Stimulated activated CD4-positive, alpha-beta T cell treated with anti-CD3 and anti-CD28 coated beads, Interleukin-15, amount 100 ng/mL, for 24 hours (primary cell): ENCODE measurements at regions not wholly inside any gene's neighbourhood (a gene's known extent, or its start where the extent isn't known, plus 50 kb on each side); places are given as distances from the start of the nearest gene placed in this dataset.

Source experiments
- DNase-seq: peaks from one replicate; pipeline ENCODE4 v3.0.0-alpha.2; 2020

DNA sequence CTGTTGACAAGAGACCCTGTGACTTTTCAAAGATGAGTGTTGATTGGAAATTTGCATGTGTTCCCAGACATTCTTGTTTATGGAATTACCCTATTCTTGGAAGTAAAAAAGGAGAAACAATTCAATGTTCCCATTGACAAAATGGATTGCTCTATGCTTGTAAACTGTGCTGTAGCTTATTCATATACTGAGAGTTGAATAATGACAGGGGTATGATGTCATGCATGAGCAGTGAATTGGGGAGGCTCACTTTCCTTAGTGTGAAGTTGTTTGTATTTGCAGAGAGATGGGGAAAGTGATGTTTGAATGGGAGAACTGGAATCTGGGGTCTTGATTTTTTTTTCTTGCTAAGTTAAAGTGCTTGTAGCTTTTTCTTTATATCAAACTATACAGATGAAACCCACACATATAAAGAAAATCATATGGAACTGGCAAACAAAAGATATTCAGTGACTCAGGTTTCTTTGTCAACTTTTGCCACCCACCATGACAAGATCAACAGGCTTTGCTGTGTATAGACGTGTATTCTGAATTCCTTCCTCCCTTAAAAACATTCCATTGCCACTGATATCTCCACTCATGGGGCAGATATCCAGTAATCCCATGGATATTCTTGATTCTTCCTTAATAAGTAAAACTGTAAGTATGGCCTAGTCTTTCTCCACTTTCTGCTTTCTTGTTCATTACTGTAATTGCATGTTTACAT lies 97.8 kb upstream of the JAG1 start:
- no peak for DNase-seq

GRCh38 chr20:10774357-10774943 lies 100.7 kb upstream of the JAG1 start:
- no peak for DNase-seq

DNA sequence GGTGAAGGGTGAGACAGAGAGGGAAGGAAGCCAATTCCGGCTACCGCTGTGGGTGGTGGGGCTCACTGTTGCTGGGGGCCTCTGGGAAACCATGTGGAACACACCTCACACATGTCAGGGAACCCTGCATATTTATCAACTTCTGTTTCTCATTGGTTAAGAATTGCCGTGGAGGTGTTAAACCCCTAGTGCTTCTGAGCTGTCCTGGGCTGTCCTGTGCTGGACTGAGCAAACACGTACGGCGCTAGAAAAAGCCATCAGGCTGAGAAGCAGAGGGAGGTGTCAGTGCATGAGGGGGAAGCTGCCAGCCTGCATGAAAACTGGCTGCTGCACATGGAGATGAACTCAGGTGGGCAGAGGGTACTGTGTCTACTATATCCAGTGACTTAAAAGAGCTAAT lies 103.9 kb upstream of the JAG1 start:
- DNase-seq: no peak

DNA sequence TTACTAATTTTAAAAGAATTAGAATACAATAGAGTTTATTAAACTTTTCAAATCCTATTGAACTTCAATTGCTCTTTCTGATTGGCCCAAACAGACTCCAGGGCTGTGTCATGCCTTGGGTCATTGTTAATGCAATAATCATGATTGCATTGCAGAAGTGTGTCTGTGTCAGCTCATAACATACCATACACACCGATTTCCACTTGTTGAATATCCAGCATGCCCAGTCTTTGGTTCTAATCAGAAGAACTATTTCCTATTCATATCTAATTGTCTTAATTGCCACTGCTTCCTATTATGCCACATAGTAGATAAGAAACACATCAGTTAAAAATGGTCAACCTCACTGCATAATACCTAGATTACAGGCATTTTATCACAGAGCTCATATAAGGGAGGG lies 106.1 kb upstream of the JAG1 start:
- DNase-seq: no peak

DNA sequence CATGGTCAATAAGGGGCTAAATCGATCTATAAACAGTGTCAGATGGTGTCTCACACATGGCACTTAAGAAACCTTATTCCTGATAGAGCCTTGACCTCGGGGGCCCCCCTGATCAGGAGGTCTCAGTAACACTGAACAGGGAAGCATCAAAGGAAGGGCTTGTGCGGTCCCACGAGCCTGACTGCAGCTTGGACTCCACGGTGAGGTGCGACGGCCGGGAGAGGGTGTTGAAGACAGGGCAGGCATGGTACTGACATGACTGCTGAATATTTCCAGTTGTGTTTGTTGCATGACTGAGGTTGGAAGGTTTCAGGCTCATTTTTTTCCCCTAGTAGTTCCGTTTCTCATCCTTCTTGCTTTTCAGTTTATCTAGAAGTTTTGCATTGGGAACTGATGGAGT lies 107.1 kb upstream of the JAG1 start:
- DNase-seq: no peak

DNA sequence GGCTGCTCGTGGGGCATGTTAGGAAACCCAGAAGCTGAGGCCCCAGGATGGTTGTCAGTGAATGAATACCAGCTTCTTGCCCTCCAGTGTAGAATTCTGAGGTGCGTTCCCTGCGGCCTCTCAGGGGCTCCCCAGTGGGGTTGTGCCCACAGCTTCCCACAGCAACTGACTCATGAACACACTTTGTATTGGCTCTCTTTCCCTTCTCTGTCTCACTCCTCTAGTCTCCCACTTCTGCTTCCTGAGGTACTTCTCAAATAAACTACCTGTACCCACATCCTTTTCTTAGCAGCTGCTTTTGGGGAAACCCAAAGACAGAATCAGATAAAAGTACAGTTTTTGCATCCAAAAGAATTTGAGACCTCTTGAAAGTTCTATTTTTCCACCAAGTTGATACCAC lies 107.7 kb upstream of the JAG1 start:
- DNase-seq: no peak

DNA sequence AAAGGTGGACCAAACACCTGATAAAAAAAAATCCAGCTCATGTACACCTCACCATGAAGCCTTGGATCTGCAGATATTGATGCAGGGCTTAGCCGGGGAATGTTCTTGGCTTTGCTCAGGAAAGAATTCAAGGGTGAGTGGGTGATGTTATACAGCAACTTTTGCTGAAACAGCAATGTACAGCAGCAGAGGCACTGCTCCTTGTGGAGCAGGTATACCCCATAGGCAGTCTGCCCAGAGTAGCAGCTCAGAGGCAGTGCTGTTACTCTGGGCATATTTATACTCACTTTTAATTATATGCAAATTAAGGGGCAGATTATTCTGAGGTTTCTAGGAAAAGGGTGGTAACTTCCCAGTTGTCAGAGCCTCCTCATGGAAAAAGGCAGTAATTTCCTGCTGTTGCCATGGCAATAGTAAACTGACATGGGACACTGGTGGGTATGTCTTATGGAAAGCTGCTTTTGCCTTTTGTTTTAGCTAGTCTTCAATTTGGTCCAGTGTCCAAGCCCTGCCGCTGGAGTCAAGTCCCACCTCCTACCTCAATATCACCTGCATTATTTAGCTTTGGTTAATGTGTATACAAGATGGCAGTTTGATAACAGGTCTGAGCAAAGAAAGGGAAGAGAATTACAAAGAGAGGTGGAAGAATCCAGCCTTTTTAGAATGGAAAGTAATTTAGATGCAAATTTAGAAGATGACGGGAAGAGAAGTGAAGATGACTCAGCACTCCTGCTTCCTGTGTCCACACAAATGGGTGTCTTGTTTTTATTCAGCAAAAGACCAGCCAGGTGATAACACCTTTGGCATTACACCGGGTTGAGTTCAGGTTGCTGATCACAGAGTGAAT lies 110.1 kb upstream of the JAG1 start:
- no peak for DNase-seq

DNA sequence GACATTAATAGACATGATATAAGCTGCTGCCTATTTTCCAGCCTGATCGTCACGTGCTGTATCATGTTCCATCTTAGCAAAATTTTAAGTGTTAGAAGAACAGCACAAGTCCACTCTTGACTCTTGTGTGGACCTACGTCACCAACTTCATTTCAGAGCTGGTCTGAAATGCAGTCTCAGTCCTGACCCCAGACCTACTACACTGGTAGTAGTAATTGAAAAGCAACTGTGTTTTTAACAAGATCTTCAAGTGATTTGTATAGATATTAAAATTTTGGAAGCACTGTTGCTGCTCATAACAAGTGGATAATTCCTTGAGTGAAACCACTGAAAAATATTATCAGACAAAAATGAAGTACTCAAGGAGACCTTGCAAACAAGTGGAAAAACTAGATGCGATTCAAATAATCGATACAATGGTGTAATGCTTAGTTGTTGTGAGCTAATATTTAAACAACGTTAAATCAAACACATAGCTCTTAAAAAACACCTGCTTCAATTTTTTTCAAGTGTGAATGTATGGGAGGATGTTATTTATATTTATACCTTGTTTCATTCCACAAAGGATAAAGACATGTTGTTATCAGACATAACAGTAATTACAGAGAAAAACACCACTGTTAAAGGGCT lies 110.9 kb upstream of the JAG1 start:
- DNase-seq: no peak

DNA sequence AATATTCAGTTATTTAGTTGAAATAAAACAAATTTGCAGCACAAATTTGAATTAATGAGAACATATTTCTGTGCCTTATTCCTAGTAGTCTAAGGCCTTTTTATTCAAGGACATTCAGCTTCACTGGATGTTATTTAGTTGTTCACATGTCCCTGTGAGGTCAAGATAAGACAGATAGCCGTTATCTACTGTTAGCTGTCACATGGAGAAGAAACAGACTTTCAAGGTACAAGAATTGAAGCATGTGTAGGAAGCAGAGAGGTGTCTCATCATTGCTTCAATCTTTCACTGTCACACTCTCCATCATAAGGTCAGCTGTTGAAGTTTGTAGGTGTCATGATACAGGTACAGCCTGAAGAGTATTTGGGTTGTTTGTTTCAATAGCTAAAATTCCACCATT lies 112.9 kb upstream of the JAG1 start:
- no peak for DNase-seq

DNA sequence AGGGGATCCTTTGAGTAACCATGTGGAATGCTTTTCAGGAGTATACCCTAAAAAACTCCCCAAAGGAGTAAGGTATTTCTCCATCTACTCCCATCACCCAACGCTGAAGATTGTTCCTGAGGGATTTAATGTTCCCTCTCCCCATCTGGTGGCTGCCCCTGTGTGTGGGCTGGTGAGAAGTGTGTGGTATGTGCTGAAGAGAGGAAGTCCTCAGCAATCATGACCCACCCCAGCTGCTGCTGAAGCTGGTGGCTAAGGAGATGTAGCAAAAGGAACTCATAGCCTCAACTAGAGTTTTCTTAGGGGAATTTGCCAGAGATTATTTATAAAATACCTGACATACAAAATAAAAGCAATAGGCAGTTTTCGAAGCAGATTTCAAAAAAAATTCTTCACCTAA lies 114.3 kb upstream of the JAG1 start:
- DNase-seq: no peak

DNA sequence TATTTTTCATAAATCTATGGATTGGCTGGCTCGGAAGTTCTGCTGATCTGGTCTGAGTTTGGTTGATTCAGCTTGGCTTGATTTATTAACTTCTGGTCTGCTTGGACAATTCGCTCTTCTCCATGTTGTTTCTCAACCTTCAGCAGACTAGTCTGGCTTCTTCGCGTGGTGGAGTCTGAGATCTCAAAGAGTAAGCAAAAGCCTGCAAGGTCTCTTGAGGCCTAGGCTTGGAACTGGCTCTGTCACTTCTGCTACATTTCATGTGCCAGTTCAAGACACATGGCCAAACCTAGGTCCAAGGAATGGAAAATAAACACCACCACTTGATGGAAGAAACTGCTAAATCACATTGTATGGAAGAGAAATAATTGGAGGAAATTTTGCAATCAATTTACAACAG lies 115.1 kb upstream of the JAG1 start:
- no peak for DNase-seq

- no peak for DNase-seq
Observed at GRCh38 chr20:10789386-10789785, 115.6 kb upstream of the JAG1 start.

GRCh38 chr20:10790013-10790412 lies 116.2 kb upstream of the JAG1 start:
- no peak for DNase-seq

GRCh38 chr20:10792291-10792690 lies 118.5 kb upstream of the JAG1 start:
- DNase-seq: no peak

DNA sequence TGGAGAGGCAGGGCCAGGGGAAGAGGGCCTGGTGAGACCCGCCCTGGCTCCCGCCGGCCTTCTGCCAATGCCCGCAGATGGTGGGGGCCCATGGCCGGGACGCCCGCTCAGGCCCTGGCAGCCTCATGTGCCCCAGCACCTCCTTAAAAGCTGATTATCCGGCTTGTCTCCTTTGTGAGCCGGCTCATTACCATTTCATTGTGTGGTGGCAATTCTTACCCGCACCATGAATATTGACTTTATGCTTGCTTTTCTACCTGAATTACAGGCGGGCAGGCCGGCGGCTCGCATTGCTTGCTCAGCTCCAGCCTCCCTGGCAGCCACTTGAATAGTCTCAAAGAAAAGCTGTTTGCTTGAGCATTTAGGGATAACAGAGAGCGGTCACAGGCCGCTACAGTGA lies 120.0 kb upstream of the JAG1 start:
- DNase-seq: no peak

GRCh38 chr20:10794765-10795164 lies 121.0 kb upstream of the JAG1 start:
- no peak for DNase-seq

DNA sequence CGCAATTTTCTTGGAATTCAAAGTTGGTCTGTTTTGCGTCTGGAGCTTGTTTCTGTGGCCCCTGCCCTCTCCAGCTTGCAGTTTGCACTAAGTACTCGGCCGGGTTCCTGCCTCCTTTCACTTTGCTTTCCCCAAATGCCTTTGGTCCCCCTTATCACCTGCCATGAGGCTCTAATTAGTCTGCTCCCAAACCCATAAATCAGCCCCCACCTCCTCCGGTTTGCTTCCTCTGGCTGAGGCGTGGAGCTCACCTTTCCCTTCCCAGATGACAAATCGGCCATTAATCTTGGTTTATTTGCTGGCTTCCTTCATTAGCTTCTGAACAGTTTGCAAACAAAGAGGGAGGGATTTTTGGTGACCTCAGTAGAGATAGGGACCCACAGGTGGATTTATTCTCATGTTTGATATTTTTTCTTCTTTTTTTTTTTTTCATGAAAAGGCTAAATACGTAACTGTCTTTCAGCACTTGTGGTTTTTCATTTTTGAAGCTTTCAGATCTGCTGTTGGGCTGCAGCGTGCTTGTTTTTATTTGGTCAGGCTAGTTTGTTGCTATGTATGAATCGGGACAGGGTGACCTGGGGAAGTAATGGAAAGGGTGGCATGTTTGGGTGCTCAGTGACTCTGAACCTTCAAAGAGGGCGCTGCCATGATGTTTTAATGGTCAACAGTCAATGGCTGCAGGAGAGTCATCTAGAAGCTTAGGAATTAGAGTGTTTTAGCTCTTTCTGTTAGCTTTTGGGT lies 121.7 kb upstream of the JAG1 start:
- no peak for DNase-seq

GRCh38 chr20:10798811-10799210 lies 125.0 kb upstream of the JAG1 start:
- no peak for DNase-seq

- DNase-seq: no peak
Observed at GRCh38 chr20:10799735-10800134, 125.9 kb upstream of the JAG1 start.

DNA sequence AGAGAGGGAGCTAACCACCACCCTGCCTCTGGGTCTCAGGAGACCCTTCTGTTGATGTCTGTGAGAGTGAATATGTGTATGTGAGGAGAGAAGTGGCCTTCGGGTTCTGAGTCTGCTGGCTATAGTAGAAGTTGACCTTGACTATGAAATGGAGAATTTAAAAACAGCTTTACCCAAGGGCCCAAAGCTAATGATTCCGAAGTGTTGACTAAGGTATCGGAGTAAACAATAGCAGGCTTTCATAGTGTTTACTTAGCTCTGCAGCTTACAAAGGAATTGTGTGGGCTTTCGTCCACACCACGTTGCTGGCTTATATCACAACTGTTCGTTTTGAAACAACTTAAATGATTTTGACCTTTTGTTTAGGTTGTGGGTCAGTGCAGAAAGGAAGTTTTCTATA lies 126.5 kb upstream of the JAG1 start:
- no peak for DNase-seq

DNA sequence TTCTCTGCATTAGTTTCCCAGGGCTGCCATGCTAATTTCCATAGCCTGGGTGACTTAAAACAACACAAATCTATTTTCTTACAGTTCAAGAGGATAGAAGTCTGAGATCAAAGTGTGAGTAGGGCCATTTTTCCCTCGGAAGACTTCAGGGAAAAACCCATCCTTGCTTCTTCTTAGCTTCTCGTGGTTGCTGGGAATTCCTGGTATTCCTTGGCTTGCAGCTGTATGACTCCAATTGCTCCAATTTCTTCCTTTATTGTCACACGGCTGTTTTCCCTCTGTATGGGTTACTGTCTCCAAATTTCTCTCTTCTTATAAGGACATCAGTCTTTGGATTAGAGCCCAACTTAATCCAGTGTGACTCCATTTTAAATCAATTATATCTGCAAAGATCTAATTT lies 128.4 kb upstream of the JAG1 start:
- no peak for DNase-seq

GRCh38 chr20:10805764-10806163 lies 132.0 kb upstream of the JAG1 start:
- no peak for DNase-seq

DNA sequence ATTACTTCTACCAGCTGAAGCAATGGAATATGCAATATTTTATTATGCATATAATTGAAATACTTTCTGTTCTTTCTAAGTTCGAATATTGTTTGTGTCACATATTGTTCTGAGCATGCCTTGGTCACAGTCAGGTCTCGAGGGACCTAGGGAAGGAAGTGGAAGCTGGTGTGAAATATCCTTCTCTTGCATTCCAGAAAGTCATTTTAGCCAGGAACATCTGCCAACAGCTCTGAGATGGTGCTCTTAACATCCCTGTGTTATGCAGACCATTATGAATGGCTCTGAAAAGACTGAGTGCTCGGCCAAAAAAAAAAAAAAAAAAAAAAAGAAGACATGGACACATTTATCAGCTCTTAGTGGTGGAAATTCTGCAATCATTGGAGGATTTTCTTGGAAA lies 132.7 kb upstream of the JAG1 start:
- DNase-seq: no peak
